Type B pancreatic cell (in vitro differentiated cells): ENCODE measurements at regions not wholly inside any gene's neighbourhood (a gene's known extent, or its start where the extent isn't known, plus 50 kb on each side); places are given as distances from the start of the nearest gene placed in this dataset.
"Not testable (repeated sequence)": the region's sequence is repeated elsewhere in the genome, so short reads cannot be mapped to it uniquely, and the experiment has no call there.

Experiments used
- DNase-seq: peaks from one replicate; pipeline ENCODE4 v3.0.0; 2021; ENCODE audit warnings: mixed read lengths; ENCODE audit not compliant: unreplicated experiment; ENCODE audit errors: extremely low spot score
- H3K27ac Mint-ChIP-seq: 2 replicates; pipeline ENCODE4 v1.8.0; 2021; ENCODE audit warnings: mild to moderate bottlenecking, mixed read lengths
- H3K27me3 Mint-ChIP-seq: 2 replicates; pipeline ENCODE4 v1.8.0; 2021; ENCODE audit warnings: mixed read lengths
- H3K36me3 Mint-ChIP-seq: 2 replicates; pipeline ENCODE4 v1.8.0; 2021; ENCODE audit warnings: mixed read lengths
- H3K4me1 Mint-ChIP-seq: one replicate; pipeline ENCODE4 v1.8.0; 2021; ENCODE audit warnings: mixed read lengths; ENCODE audit not compliant: unreplicated experiment
- H3K4me3 Mint-ChIP-seq: 2 replicates; pipeline ENCODE4 v1.8.0; 2021; ENCODE audit warnings: mild to moderate bottlenecking, mixed read lengths
- H3K9me3 Mint-ChIP-seq: 2 replicates; pipeline ENCODE4 v1.8.0; 2021; ENCODE audit warnings: mixed read lengths
- TF ChIP-seq, protein P1 (sequence below): fragments of 200-600 bp; sonication (generic); conservative IDR thresholded peaks from 2 replicates; pipeline ENCODE4 v1.5.0; 2021; ENCODE audit warnings: antibody characterized with exemption, mild to moderate bottlenecking

GRCh38 chr7:149963985-149964384 lies 90.2 kb downstream of the ATP6V0E2 start:
- DNase-seq, H3K36me3 Mint-ChIP-seq, H3K4me3 Mint-ChIP-seq, H3K9me3 Mint-ChIP-seq, H3K27ac Mint-ChIP-seq, H3K27me3 Mint-ChIP-seq, H3K4me1 Mint-ChIP-seq: not testable (repeated sequence)
- TF ChIP-seq, protein P1, sequence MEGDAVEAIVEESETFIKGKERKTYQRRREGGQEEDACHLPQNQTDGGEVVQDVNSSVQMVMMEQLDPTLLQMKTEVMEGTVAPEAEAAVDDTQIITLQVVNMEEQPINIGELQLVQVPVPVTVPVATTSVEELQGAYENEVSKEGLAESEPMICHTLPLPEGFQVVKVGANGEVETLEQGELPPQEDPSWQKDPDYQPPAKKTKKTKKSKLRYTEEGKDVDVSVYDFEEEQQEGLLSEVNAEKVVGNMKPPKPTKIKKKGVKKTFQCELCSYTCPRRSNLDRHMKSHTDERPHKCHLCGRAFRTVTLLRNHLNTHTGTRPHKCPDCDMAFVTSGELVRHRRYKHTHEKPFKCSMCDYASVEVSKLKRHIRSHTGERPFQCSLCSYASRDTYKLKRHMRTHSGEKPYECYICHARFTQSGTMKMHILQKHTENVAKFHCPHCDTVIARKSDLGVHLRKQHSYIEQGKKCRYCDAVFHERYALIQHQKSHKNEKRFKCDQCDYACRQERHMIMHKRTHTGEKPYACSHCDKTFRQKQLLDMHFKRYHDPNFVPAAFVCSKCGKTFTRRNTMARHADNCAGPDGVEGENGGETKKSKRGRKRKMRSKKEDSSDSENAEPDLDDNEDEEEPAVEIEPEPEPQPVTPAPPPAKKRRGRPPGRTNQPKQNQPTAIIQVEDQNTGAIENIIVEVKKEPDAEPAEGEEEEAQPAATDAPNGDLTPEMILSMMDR = peak; percentile 17

- H3K36me3 Mint-ChIP-seq, H3K9me3 Mint-ChIP-seq, DNase-seq, H3K4me3 Mint-ChIP-seq, H3K4me1 Mint-ChIP-seq, H3K27ac Mint-ChIP-seq, H3K27me3 Mint-ChIP-seq: not testable (repeated sequence)
Measured at GRCh38 chr7:149966444-149966843, 92.7 kb downstream of the ATP6V0E2 start.

DNA sequence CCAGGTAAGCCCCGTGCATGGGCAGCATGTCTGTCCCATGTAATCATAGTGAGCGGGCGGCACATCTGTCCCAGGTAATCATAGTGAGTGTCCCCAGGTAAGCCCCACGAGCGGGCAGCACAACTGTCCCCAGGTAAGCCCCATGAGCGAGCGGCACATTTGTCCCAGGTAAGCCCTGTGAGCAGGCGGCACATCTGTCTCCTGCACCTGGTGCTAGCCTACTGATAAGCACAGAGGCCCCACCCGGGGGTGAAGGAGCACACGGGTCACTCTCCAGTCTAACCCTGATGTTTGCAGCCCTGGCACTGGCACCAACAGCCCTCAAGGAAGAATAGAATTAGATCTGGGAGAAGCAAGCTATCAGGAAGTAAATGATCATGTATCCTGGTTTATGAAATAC lies 99.2 kb downstream of the ATP6V0E2 start:
- H3K4me3 Mint-ChIP-seq, H3K9me3 Mint-ChIP-seq, H3K4me1 Mint-ChIP-seq, H3K36me3 Mint-ChIP-seq, H3K27ac Mint-ChIP-seq, DNase-seq: not testable (repeated sequence)
- peaks cover 11% of the 10 kb centered on the region for H3K27me3 Mint-ChIP-seq

DNA sequence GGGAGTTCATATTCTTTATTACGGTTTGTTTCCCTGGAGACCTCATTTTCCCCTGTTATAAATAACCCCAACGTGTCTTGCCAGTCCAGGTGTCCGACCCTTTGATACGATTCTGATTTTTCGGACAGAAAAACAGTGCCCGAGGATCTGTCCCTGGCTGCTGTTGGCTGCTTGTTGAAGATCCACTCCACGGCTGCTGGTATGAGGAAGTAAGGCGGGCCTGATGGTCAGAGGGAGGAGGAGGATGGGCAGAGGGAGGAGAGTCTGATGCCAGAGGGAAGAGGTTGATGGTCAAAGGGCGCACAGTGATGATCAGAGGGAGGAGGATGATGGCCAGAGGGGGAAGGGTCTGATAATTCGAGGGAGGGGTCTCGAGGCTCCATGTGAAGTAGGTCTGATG lies 99.9 kb downstream of the ATP6V0E2 start:
- H3K4me3 Mint-ChIP-seq, H3K9me3 Mint-ChIP-seq, DNase-seq, H3K36me3 Mint-ChIP-seq, H3K4me1 Mint-ChIP-seq, H3K27ac Mint-ChIP-seq: not testable (repeated sequence)
- peaks cover 11% of the 10 kb centered on the region for H3K27me3 Mint-ChIP-seq

GRCh38 chr7:149975608-149976007 lies 101.8 kb downstream of the ATP6V0E2 start:
- peaks cover 16% of the 10 kb centered on the region for H3K27me3 Mint-ChIP-seq
- not testable (repeated sequence) for H3K27ac Mint-ChIP-seq, H3K36me3 Mint-ChIP-seq, DNase-seq, H3K4me3 Mint-ChIP-seq, H3K9me3 Mint-ChIP-seq, H3K4me1 Mint-ChIP-seq

- not testable (repeated sequence) for H3K9me3 Mint-ChIP-seq, H3K36me3 Mint-ChIP-seq, DNase-seq, H3K4me3 Mint-ChIP-seq, H3K4me1 Mint-ChIP-seq, H3K27ac Mint-ChIP-seq
- H3K27me3 Mint-ChIP-seq = peaks cover 15% of the 10 kb centered on the region
Measured at GRCh38 chr7:149978537-149978936, 104.8 kb downstream of the ATP6V0E2 start.

- not testable (repeated sequence) for H3K27ac Mint-ChIP-seq, H3K4me3 Mint-ChIP-seq, H3K36me3 Mint-ChIP-seq, DNase-seq, H3K4me1 Mint-ChIP-seq, H3K9me3 Mint-ChIP-seq
- H3K27me3 Mint-ChIP-seq = peaks cover 15% of the 10 kb centered on the region
Measured at GRCh38 chr7:149978944-149979343, 105.2 kb downstream of the ATP6V0E2 start.

- not testable (repeated sequence) for H3K4me1 Mint-ChIP-seq, H3K9me3 Mint-ChIP-seq, DNase-seq, H3K27ac Mint-ChIP-seq, H3K27me3 Mint-ChIP-seq, H3K36me3 Mint-ChIP-seq, H3K4me3 Mint-ChIP-seq
Measured at GRCh38 chr7:149982537-149983112, 108.9 kb downstream of the ATP6V0E2 start.

- DNase-seq, H3K36me3 Mint-ChIP-seq, H3K27me3 Mint-ChIP-seq, H3K4me1 Mint-ChIP-seq, H3K4me3 Mint-ChIP-seq, H3K9me3 Mint-ChIP-seq, H3K27ac Mint-ChIP-seq: not testable (repeated sequence)
Measured at GRCh38 chr7:149986866-149987265, 113.1 kb downstream of the ATP6V0E2 start.

GRCh38 chr7:149991652-149992302 lies 118.0 kb downstream of the ATP6V0E2 start:
- H3K4me3 Mint-ChIP-seq, H3K9me3 Mint-ChIP-seq, H3K36me3 Mint-ChIP-seq, H3K27ac Mint-ChIP-seq, H3K4me1 Mint-ChIP-seq, H3K27me3 Mint-ChIP-seq, DNase-seq: not testable (repeated sequence)

DNA sequence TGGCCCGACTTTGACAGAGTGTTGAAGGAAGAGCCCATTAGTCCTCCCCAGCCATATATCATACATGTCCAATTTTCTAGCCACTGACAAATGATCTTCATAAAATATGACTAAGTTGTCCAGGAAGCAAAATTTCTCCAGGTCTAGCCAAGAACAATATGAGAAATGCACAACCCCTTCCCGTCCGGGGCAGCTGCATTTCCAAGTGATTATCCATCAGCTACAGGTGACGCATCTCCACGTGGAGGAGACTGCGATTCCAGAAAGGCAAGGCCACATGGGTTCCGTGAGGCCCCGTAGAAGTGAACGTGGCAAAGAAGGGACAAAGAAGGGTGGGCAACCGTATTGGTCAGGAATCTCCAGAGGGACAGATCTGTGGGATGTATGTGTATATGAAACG lies 118.6 kb downstream of the ATP6V0E2 start:
- H3K9me3 Mint-ChIP-seq, H3K36me3 Mint-ChIP-seq, H3K4me3 Mint-ChIP-seq, DNase-seq, H3K4me1 Mint-ChIP-seq, H3K27ac Mint-ChIP-seq, H3K27me3 Mint-ChIP-seq: not testable (repeated sequence)

GRCh38 chr7:149995369-149996026 lies 121.7 kb downstream of the ATP6V0E2 start:
- H3K36me3 Mint-ChIP-seq, H3K4me3 Mint-ChIP-seq, H3K9me3 Mint-ChIP-seq, H3K27ac Mint-ChIP-seq, DNase-seq, H3K27me3 Mint-ChIP-seq, H3K4me1 Mint-ChIP-seq: not testable (repeated sequence)
